Small intestine (tissue), 7 donors: ENCODE measurements at regions not wholly inside any gene's neighbourhood (a gene's known extent, or its start where the extent isn't known, plus 50 kb on each side); places are given as distances from the start of the nearest gene placed in this dataset.
A peak's percentile ranks its signal among the peaks of the same experiment; 100 is the strongest.

Source experiments
- DNase-seq, 2 donors: peaks; one replicate each; pipeline versions ENCODE4 v3.0.0 to v3.0.0-alpha.2; 2013
- FAIRE-seq: peaks from 2 replicates; lab custom pipeline; 2012; peaks lifted over from hg19 to GRCh38; lab: Jason Lieb, UNC
- H3K27ac ChIP-seq, 3 donors: one replicate each; pipeline ENCODE4 v1.5.1; 2013; ENCODE audit warnings: low read length in 2 of 3, mild to moderate bottlenecking in 2 of 3, control low read depth in 1 of 3, inconsistent platforms in 1 of 3, low read depth in 1 of 3, moderate library complexity in 1 of 3
- H3K27me3 ChIP-seq, 3 donors: one replicate each; pipeline ENCODE4 v1.6.1; 2013; ENCODE audit warnings: low read length in 3 of 3, inconsistent platforms in 1 of 3; ENCODE audit not compliant: control insufficient read depth in 3 of 3, insufficient read depth in 3 of 3
- H3K36me3 ChIP-seq, 3 donors: one replicate each; pipeline ENCODE4 v1.6.1; 2013; ENCODE audit warnings: low read length in 3 of 3, inconsistent platforms in 1 of 3, low read depth in 1 of 3, mild to moderate bottlenecking in 1 of 3, moderate library complexity in 1 of 3; ENCODE audit not compliant: control insufficient read depth in 3 of 3, insufficient read depth in 2 of 3
- H3K4me1 ChIP-seq, 3 donors: one replicate each; pipeline ENCODE4 v1.6.1; 2013; ENCODE audit warnings: low read length in 2 of 3, inconsistent platforms in 1 of 3, low read depth in 1 of 3, mild to moderate bottlenecking in 1 of 3, moderate library complexity in 1 of 3; ENCODE audit not compliant: control insufficient read depth in 3 of 3, insufficient read depth in 2 of 3
- H3K4me3 ChIP-seq, 3 donors: one replicate each; pipeline ENCODE4 v1.5.1; 2013; ENCODE audit warnings: low read length in 3 of 3, control low read depth in 1 of 3, inconsistent platforms in 1 of 3, low read depth in 1 of 3, mild to moderate bottlenecking in 1 of 3, moderate library complexity in 1 of 3
- H3K9me3 ChIP-seq, 2 donors: one replicate each; pipeline ENCODE4 v1.6.1; 2013; ENCODE audit warnings: low read depth in 1 of 2, low read length in 1 of 2; ENCODE audit not compliant: control insufficient read depth in 2 of 2, insufficient read depth in 1 of 2
- WGBS, 3 donors: extraction: QIAGEN DNeasy Blood & Tissue Kit; methylation state at CpG; one replicate each; pipeline ENCODE4 v1.1.7; 2013; 5-methylcytosine and 5-hydroxymethylcytosine counted together
- donor health status: healthy with polysubstance abuse.
- donor health status: control.
- donor health status: control.
- donor health status: Bipolar disorder and iron deficiency.
- donor health status: healthy.

- no peak for DNase-seq
- Histone ChIP-seq H3K27ac (no peak overlapping the region), H3K9me3 (no peaks in the 10 kb centered on the region), H3K4me1 (no peaks in the 10 kb centered on the region), H3K27me3 (no peaks in the 10 kb centered on the region), H3K4me3 (no peak overlapping the region), H3K36me3 (no peaks in the 10 kb centered on the region)
- no peak for FAIRE-seq
- WGBS, 3 donors: 89 to 91% (median 89%) methylated on average over 3 of the region's 3 CpGs
These were observed 139.2 kb upstream of the CACNA1E start for GRCh38 chr1:181344091-181344490.

GRCh38 chr1:181345146-181345545 is 138.2 kb upstream of the CACNA1E start:
- FAIRE-seq: no peak

GRCh38 chr1:181347495-181348390 is 135.6 kb upstream of the CACNA1E start:
- Histone ChIP-seq H3K9me3 (no peaks in the 10 kb centered on the region), H3K27ac (no peak overlapping the region), H3K27me3 (no peaks in the 10 kb centered on the region), H3K4me3 (no peak overlapping the region), H3K36me3 (no peaks in the 10 kb centered on the region), H3K4me1 (no peaks in the 10 kb centered on the region)
- WGBS, 3 donors: 75 to 83% (median 77%) methylated on average over 14 of the region's 14 CpGs
- DNase-seq (no peak), FAIRE-seq (no peak)

More at GRCh38 chr1:181345146-181345545, 138.2 kb upstream of the CACNA1E start:
- no peaks in the 10 kb centered on the region for H3K4me1 ChIP-seq
- DNase-seq: no peak
- no peaks in the 10 kb centered on the region for H3K36me3 ChIP-seq
- H3K27ac ChIP-seq: no peak overlapping the region
- 72 to 81% (median 81%) methylated on average over 6 of the region's 6 CpGs for WGBS, 3 donors
- H3K4me3 ChIP-seq: no peak overlapping the region
- no peaks in the 10 kb centered on the region for H3K9me3 ChIP-seq
- no peaks in the 10 kb centered on the region for H3K27me3 ChIP-seq

GRCh38 chr1:181349512-181349911 is 133.8 kb upstream of the CACNA1E start:
- Histone ChIP-seq H3K4me1 (no peaks in the 10 kb centered on the region), H3K4me3 (no peak overlapping the region), H3K9me3 (no peaks in the 10 kb centered on the region), H3K36me3 (no peaks in the 10 kb centered on the region), H3K27ac (no peak overlapping the region), H3K27me3 (no peaks in the 10 kb centered on the region)
- 75 to 83% (median 82%) methylated on average over 2 of the region's 2 CpGs for WGBS, 3 donors
- no peak for FAIRE-seq
- DNase-seq: no peak

- Histone ChIP-seq H3K4me1 (no peaks in the 10 kb centered on the region), H3K27ac (no peak overlapping the region), H3K4me3 (no peak overlapping the region), H3K36me3 (no peaks in the 10 kb centered on the region), H3K27me3 (no peaks in the 10 kb centered on the region), H3K9me3 (no peaks in the 10 kb centered on the region)
- FAIRE-seq (no peak), DNase-seq (no peak)
- WGBS, 3 donors: 86 to 90% (median 90%) methylated on average over 7 of the region's 7 CpGs
These were observed 133.2 kb upstream of the CACNA1E start for GRCh38 chr1:181350131-181350530.

GRCh38 chr1:181351740-181352139 is 131.6 kb upstream of the CACNA1E start:
- Histone ChIP-seq H3K4me1 (no peaks in the 10 kb centered on the region), H3K27ac (no peak overlapping the region), H3K27me3 (peaks cover 0 to 5% (median 0%) of the 10 kb centered on the region in 3 donors), H3K9me3 (no peaks in the 10 kb centered on the region), H3K36me3 (no peaks in the 10 kb centered on the region), H3K4me3 (no peak overlapping the region)
- WGBS, 3 donors: 69 to 84% (median 81%) methylated on average over 3 of the region's 3 CpGs
- DNase-seq (no peak), FAIRE-seq (no peak)

- WGBS, 3 donors: 85 to 91% (median 86%) methylated on average over 4 of the region's 4 CpGs
- H3K27me3 ChIP-seq: peaks cover 0 to 6% (median 0%) of the 10 kb centered on the region in 3 donors
- no peak for FAIRE-seq
- H3K27ac ChIP-seq: no peak overlapping the region
- no peak overlapping the region for H3K4me3 ChIP-seq
- no peaks in the 10 kb centered on the region for H3K36me3 ChIP-seq
- H3K4me1 ChIP-seq: no peaks in the 10 kb centered on the region
- no peak for DNase-seq
- no peaks in the 10 kb centered on the region for H3K9me3 ChIP-seq
These were observed 130.6 kb upstream of the CACNA1E start for GRCh38 chr1:181352695-181353094.

- Histone ChIP-seq H3K9me3 (no peaks in the 10 kb centered on the region), H3K27ac (no peak overlapping the region), H3K36me3 (no peaks in the 10 kb centered on the region), H3K4me3 (no peak overlapping the region), H3K4me1 (no peaks in the 10 kb centered on the region), H3K27me3 (peaks cover 0 to 6% (median 0%) of the 10 kb centered on the region in 3 donors)
- peak in 1 of 2 donors; percentile 12 for DNase-seq
- WGBS, 3 donors: 68 to 81% (median 70%) methylated on average over 1 of the region's 1 CpG
- FAIRE-seq: no peak
These were observed 129.8 kb upstream of the CACNA1E start for GRCh38 chr1:181353526-181353925.
